Stomach (tissue), 8 donors: ENCODE measurements at regions not wholly inside any gene's neighbourhood (a gene's known extent, or its start where the extent isn't known, plus 50 kb on each side); places are given as distances from the start of the nearest gene placed in this dataset.

Experiments
- DNase-seq, 2 donors: peaks; one replicate each; pipeline versions ENCODE4 v3.0.0 to v3.0.0-alpha.2; 2013 to 2019
- H3K27ac ChIP-seq, 5 donors: fragments of 200-600 bp in 4 of 5; sonication (generic) in 4 of 5; one replicate each; pipeline ENCODE4 v1.5.1; 2013 to 2019; ENCODE audit warnings: mild to moderate bottlenecking in 1 of 5, moderate library complexity in 1 of 5
- H3K27me3 ChIP-seq, 3 donors: fragments of 200-600 bp; sonication (generic); one replicate each; pipeline ENCODE4 v1.5.1; 2017 to 2019; ENCODE audit warnings: mixed run types in 1 of 3
- H3K36me3 ChIP-seq, 4 donors: fragments of 200-600 bp; sonication (generic); 1 replicate in 3 of 4; 2 replicates in 1 of 4; pipeline ENCODE4 v1.5.1; 2016 to 2019
- H3K4me1 ChIP-seq, 4 donors: fragments of 200-600 bp; sonication (generic); one replicate each; pipeline ENCODE4 v1.5.1; 2016 to 2019
- H3K4me3 ChIP-seq, 4 donors: fragments of 200-600 bp; sonication (generic) in 3 of 4; one replicate each; pipeline ENCODE4 v1.5.1; 2016 to 2019; ENCODE audit warnings: mild to moderate bottlenecking in 1 of 4
- H3K9me3 ChIP-seq, 4 donors: fragments of 200-600 bp; sonication (generic); one replicate each; pipeline ENCODE4 v1.5.1; 2016 to 2019
- EP300 ChIP-seq: sonication (generic); formaldehyde crosslinking; IDR thresholded peaks from one replicate; pipeline ENCODE4 v1.6.1; 2017; ENCODE audit warnings: antibody characterized with exemption
- POLR2A ChIP-seq, 4 donors: fragments of 450-650 bp; IDR thresholded peaks; one replicate each; pipeline ENCODE4 v1.6.1; 2016; ENCODE audit warnings: antibody characterized with exemption in 4 of 4, control low read depth in 2 of 4, mild to moderate bottlenecking in 1 of 4, moderate library complexity in 1 of 4
- POLR2AphosphoS5 ChIP-seq, 3 donors: sonication (generic); formaldehyde crosslinking; IDR thresholded peaks; one replicate each; pipeline ENCODE4 v1.6.1; 2016; ENCODE audit warnings: antibody characterized with exemption in 3 of 3
- WGBS, 5 donors: extraction: QIAGEN DNeasy Blood & Tissue Kit in 3 of 5; methylation state at CpG; one replicate each; pipeline versions ENCODE4 v1.1.5 to v1.1.7; 2013 to 2018; 5-methylcytosine and 5-hydroxymethylcytosine counted together
- intact Hi-C: fragments of 100-400 bp; cut with DNase I; formaldehyde crosslinking; loops from one replicate; pipeline ENCODE4 v1.15.1; 2023; ENCODE audit warnings: low total_unique reads
- TF ChIP-seq, protein P1 (sequence below), 7 experiments: fragments of 450-650 bp in 4 of 7; fragments of 200-600 bp in 3 of 7; sonication (generic) in 3 of 7; IDR thresholded peaks; one replicate each; pipeline ENCODE4 v1.5.1; 2016 to 2019; ENCODE audit warnings: antibody characterized with exemption in 7 of 7, control low read depth in 2 of 7, mild to moderate bottlenecking in 1 of 7
- donor health status: healthy with polysubstance abuse.
- donor health status: Bipolar disorder and iron deficiency.
- donor health status: healthy.

DNA sequence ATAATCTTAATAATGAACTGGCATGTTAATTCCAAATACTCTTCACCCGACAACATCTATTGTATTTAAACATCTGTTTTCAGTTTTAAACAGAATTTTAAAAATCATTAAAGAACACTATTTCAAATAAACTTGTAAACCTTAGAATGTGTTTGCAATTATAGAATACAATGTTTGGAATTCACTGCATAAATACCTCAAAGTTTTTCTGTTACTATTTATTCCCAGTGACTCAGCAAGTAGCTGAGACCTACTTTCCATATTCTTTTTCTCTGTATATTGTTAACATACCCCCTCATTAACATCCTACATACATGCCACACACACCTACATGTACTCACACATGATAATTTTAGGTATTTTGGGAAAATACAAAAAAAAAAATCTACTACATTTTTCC lies 1134.3 kb downstream of the SLITRK1 start:
- intact Hi-C loops = no loop called here
- 58 to 71% (median 63%) methylated on average over 1 of the region's 1 CpG for WGBS, 5 donors
- Histone ChIP-seq H3K9me3 (no peaks in the 10 kb centered on the region), H3K36me3 (no peaks in the 10 kb centered on the region), H3K4me3 (no peak overlapping the region), H3K4me1 (no peaks in the 10 kb centered on the region), H3K27me3 (no peaks in the 10 kb centered on the region), H3K27ac (no peak overlapping the region)
- DNase-seq = no peak
- TF ChIP-seq POLR2AphosphoS5 (IDR thresholded peaks at IDR 0.05) (no peak), POLR2A (IDR thresholded peaks at IDR 0.05) (no peak), EP300 (no peak)
- TF ChIP-seq, protein P1, sequence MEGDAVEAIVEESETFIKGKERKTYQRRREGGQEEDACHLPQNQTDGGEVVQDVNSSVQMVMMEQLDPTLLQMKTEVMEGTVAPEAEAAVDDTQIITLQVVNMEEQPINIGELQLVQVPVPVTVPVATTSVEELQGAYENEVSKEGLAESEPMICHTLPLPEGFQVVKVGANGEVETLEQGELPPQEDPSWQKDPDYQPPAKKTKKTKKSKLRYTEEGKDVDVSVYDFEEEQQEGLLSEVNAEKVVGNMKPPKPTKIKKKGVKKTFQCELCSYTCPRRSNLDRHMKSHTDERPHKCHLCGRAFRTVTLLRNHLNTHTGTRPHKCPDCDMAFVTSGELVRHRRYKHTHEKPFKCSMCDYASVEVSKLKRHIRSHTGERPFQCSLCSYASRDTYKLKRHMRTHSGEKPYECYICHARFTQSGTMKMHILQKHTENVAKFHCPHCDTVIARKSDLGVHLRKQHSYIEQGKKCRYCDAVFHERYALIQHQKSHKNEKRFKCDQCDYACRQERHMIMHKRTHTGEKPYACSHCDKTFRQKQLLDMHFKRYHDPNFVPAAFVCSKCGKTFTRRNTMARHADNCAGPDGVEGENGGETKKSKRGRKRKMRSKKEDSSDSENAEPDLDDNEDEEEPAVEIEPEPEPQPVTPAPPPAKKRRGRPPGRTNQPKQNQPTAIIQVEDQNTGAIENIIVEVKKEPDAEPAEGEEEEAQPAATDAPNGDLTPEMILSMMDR (IDR thresholded peaks at IDR 0.05) = no peak

DNA sequence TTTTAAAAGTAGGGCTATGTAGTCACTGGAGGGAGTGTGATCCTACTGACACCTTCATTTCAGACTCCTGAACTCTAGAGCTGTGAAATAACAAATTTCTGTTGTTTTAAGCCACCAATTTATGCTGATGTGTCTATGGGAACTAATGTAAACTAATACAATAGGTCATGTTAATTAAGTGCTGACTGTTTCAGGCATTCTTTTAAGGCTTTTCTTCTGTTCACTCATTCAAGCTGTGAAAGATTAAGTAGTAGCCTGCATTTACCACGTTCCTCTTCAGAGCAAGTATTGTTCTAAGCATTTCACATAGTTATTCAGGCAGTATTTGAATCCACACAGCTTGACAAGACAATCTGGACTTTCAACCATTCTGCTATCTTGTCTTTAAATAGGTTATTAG lies 1135.0 kb downstream of the SLITRK1 start:
- Histone ChIP-seq H3K27ac (no peak overlapping the region), H3K36me3 (no peaks in the 10 kb centered on the region), H3K4me1 (no peaks in the 10 kb centered on the region), H3K4me3 (no peak overlapping the region), H3K27me3 (no peaks in the 10 kb centered on the region), H3K9me3 (no peaks in the 10 kb centered on the region)
- 12 to 30% (median 17%) methylated on average over 1 of the region's 1 CpG for WGBS, 5 donors
- intact Hi-C loops = no loop called here
- TF ChIP-seq, protein P1 (IDR thresholded peaks at IDR 0.05) = no peak
- no peak for DNase-seq

DNA sequence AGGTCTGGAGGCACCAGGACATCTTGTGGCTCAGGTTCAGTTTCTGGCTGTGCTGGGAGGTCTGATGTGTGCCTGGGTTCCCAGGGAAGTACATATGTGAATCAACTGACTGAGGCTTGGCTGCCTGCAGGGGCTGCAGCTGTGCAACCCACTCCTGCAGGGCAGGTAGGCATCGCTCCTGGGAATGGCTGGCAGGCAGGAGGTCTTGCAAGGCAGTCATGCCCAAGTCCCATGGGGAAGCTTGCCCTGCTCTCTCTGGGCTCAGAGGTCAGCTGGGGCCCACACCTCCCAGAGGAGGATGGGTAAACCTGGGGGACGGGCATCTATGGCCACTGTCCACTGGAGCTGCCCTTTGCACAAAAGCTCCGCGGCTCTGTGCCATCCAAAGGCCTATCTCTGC lies 1141.8 kb downstream of the SLITRK1 start:
- DNase-seq = no peak
- H3K4me1 ChIP-seq = no peaks in the 10 kb centered on the region
- H3K36me3 ChIP-seq = no peaks in the 10 kb centered on the region
- no peak overlapping the region for H3K27ac ChIP-seq
- 80 to 100% (median 86%) methylated on average over 2 to 4 of the region's 4 CpGs for WGBS, 5 donors
- TF ChIP-seq, protein P1 (IDR thresholded peaks at IDR 0.05) = no peak
- TF ChIP-seq POLR2A (IDR thresholded peaks at IDR 0.05) (no peak), POLR2AphosphoS5 (IDR thresholded peaks at IDR 0.05) (no peak), EP300 (no peak)
- H3K27me3 ChIP-seq = no peaks in the 10 kb centered on the region
- intact Hi-C loops = no loop called here
- no peak overlapping the region for H3K4me3 ChIP-seq
- H3K9me3 ChIP-seq = peaks cover 0 to 46% (median 10%) of the 10 kb centered on the region in 4 donors

DNA sequence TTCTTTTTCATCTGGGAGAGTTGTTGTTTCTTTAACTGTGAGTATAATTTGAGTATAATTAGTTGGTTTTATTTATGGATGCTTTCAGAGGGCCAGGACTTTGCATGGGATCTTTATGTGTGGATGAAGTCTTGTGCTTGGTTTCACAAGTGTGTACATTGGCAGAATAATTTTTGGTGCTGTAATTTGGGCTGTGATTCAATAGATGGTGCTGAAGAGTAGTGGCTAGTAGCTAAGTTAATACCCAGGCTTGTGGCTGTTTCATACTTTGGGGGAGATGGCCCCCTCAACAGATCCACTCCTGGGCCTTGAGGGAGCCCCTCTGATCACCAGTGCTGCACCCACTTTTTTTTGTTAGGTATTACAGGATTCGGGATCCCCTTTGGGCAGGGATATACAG lies 1142.4 kb downstream of the SLITRK1 start:
- DNase-seq = no peak
- Histone ChIP-seq H3K4me1 (no peaks in the 10 kb centered on the region), H3K9me3 (peaks cover 0 to 49% (median 10%) of the 10 kb centered on the region in 4 donors), H3K4me3 (no peak overlapping the region), H3K36me3 (no peaks in the 10 kb centered on the region), H3K27me3 (no peaks in the 10 kb centered on the region), H3K27ac (no peak overlapping the region)
- 69 to 100% (median 92%) methylated on average over 1 of the region's 1 CpG for WGBS, 5 donors
- TF ChIP-seq, protein P1 (IDR thresholded peaks at IDR 0.05) = no peak
- TF ChIP-seq EP300 = no peak
- no peak for TF ChIP-seq POLR2AphosphoS5 (IDR thresholded peaks at IDR 0.05)
- TF ChIP-seq POLR2A (IDR thresholded peaks at IDR 0.05) = no peak
- intact Hi-C loops = no loop called here
